ENCODE measurements at regions not wholly inside any gene's neighbourhood (a gene's known extent, or its start where the extent isn't known, plus 50 kb on each side); places are given as distances from the start of the nearest gene placed in this dataset.

GRCh38 chr18:1884623-1885022 is 686.7 kb downstream of the METTL4 start:
- DNase-seq, result no peak

- no peak for DNase-seq
Measured at GRCh38 chr18:1891641-1892040, 679.7 kb downstream of the METTL4 start.

GRCh38 chr18:1892191-1892590 is 679.1 kb downstream of the METTL4 start:
- DNase-seq, result no peak

GRCh38 chr18:1895456-1896185 is 675.7 kb downstream of the METTL4 start:
- DNase-seq, result no peak

GRCh38 chr18:1906421-1906820 is 664.9 kb downstream of the METTL4 start:
- DNase-seq, result no peak

- DNase-seq, result no peak
Measured at GRCh38 chr18:1907470-1908206, 663.7 kb downstream of the METTL4 start.

GRCh38 chr18:1914489-1914888 is 656.8 kb downstream of the METTL4 start:
- DNase-seq, result no peak

- no peak for DNase-seq
Measured at GRCh38 chr18:1916869-1917523, 654.3 kb downstream of the METTL4 start.

- no peak for DNase-seq
Measured at GRCh38 chr18:1917569-1917968, 653.7 kb downstream of the METTL4 start.

- DNase-seq, result no peak
Measured at GRCh38 chr18:1922066-1922465, 649.2 kb downstream of the METTL4 start.

- DNase-seq, result no peak
Measured at GRCh38 chr18:1928711-1929110, 642.6 kb downstream of the METTL4 start.

- DNase-seq, result no peak
Measured at GRCh38 chr18:1929720-1930119, 641.6 kb downstream of the METTL4 start.

- no peak for DNase-seq
Measured at GRCh38 chr18:1930291-1931270, 640.7 kb downstream of the METTL4 start.

GRCh38 chr18:1952486-1952885 is 618.8 kb downstream of the METTL4 start:
- no peak for DNase-seq

GRCh38 chr18:1954583-1955312 is 616.6 kb downstream of the METTL4 start:
- DNase-seq, result no peak

GRCh38 chr18:1958798-1959197 is 612.5 kb downstream of the METTL4 start:
- no peak for DNase-seq

GRCh38 chr18:1965016-1965415 is 606.3 kb downstream of the METTL4 start:
- DNase-seq, result no peak

GRCh38 chr18:1965541-1965940 is 605.8 kb downstream of the METTL4 start:
- no peak for DNase-seq

GRCh38 chr18:1968801-1969498 is 602.4 kb downstream of the METTL4 start:
- no peak for DNase-seq

- no peak for DNase-seq
Measured at GRCh38 chr18:1976484-1976883, 594.8 kb downstream of the METTL4 start.

- no peak for DNase-seq
Measured at GRCh38 chr18:1982056-1982455, 589.2 kb downstream of the METTL4 start.
